MCF 10A (cell line): ENCODE measurements at regions not wholly inside any gene's neighbourhood (a gene's known extent, or its start where the extent isn't known, plus 50 kb on each side); places are given as distances from the start of the nearest gene placed in this dataset.

Experiments used
- BruUV-seq: library from RNA; stranded (reverse); fragments of 400-500 nt; replicated peaks from 2 replicates; lab custom pipeline; 2021; lab: Mats Ljungman, UMichigan
- CTCF ChIA-PET: fragments of 300-600 bp; sonication (Branson Sonifier 250); formaldehyde crosslinking; extraction: SDS; loops from one replicate; lab custom pipeline; 2021; ENCODE audit warnings: antibody characterized with exemption, inconsistent platforms; lab: Yijun Ruan, JAX
- POLR2A ChIA-PET: fragments of 300-600, 350-650 bp; sonication (Branson Sonifier 250); formaldehyde crosslinking; extraction: SDS; loops from one replicate; lab custom pipeline; 2020; ENCODE audit warnings: antibody characterized with exemption, inconsistent platforms; lab: Yijun Ruan, JAX
- DNase-seq: peaks from one replicate; pipeline ENCODE4 v3.0.0-alpha.2; 2018; ENCODE audit not compliant: unreplicated experiment
- H3K27ac Mint-ChIP-seq: one replicate; pipeline ENCODE4 v1.8.0; 2022; ENCODE audit warnings: mild to moderate bottlenecking, low read depth, mixed read lengths; ENCODE audit not compliant: unreplicated experiment
- H3K27me3 Mint-ChIP-seq: one replicate; pipeline ENCODE4 v1.8.0; 2022; ENCODE audit warnings: mixed read lengths; ENCODE audit not compliant: insufficient read depth, unreplicated experiment
- H3K36me3 Mint-ChIP-seq: one replicate; pipeline ENCODE4 v1.8.0; 2022; ENCODE audit warnings: mild to moderate bottlenecking, moderate library complexity, mixed read lengths; ENCODE audit not compliant: insufficient read depth, unreplicated experiment
- H3K4me1 Mint-ChIP-seq: one replicate; pipeline ENCODE4 v1.8.0; 2022; ENCODE audit warnings: mixed read lengths; ENCODE audit not compliant: insufficient read depth, unreplicated experiment
- H3K4me3 Mint-ChIP-seq: one replicate; pipeline ENCODE4 v1.8.0; 2022; ENCODE audit warnings: mild to moderate bottlenecking, moderate library complexity, mixed read lengths; ENCODE audit not compliant: unreplicated experiment
- H3K9me3 Mint-ChIP-seq: one replicate; pipeline ENCODE4 v1.8.0; 2022; ENCODE audit warnings: mixed read lengths; ENCODE audit not compliant: unreplicated experiment
- intact Hi-C: fragments of 100-400 bp; cut with micrococcal nuclease; formaldehyde crosslinking; loops from 2 replicates; pipeline ENCODE4 v1.14.1; 2022
- TF ChIP-seq, protein P1 (sequence below): fragments of 200-600 bp; IDR thresholded peaks from one replicate; pipeline ENCODE4 v1.8.0; 2022; ENCODE audit warnings: antibody characterized with exemption, mild to moderate bottlenecking; ENCODE audit not compliant: unreplicated experiment

DNA sequence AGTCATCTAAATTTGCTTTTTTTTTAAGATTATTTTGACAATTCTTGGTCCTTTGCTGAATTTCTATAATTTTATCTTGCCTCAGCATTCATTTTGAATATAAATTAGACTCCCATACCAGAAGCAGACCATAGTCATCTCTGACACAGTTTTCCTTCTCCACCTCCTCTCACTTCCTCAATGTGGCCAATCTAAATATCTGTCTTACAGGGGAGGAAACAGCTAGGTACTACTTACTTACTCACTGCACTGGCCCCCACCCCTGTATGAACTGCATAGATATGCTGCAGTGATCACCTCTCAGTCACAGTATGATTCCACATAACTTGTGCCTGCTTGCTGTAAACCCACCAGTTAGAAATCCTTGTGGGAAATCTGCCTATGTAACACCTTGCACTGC, 665.6 kb downstream of the FGF9 start:
- intact Hi-C loops = no loop called here
- H3K36me3 Mint-ChIP-seq = no peaks in the 10 kb centered on the region
- H3K4me3 Mint-ChIP-seq = no peak overlapping the region
- no peaks in the 10 kb centered on the region for H3K4me1 Mint-ChIP-seq
- H3K27me3 Mint-ChIP-seq = no peaks in the 10 kb centered on the region
- H3K9me3 Mint-ChIP-seq = no peaks in the 10 kb centered on the region
- no TSS peak for BruUV-seq
- H3K27ac Mint-ChIP-seq = no peak overlapping the region
- POLR2A ChIA-PET = no interaction called here
- CTCF ChIA-PET = no interaction called here
- TF ChIP-seq, protein P1, sequence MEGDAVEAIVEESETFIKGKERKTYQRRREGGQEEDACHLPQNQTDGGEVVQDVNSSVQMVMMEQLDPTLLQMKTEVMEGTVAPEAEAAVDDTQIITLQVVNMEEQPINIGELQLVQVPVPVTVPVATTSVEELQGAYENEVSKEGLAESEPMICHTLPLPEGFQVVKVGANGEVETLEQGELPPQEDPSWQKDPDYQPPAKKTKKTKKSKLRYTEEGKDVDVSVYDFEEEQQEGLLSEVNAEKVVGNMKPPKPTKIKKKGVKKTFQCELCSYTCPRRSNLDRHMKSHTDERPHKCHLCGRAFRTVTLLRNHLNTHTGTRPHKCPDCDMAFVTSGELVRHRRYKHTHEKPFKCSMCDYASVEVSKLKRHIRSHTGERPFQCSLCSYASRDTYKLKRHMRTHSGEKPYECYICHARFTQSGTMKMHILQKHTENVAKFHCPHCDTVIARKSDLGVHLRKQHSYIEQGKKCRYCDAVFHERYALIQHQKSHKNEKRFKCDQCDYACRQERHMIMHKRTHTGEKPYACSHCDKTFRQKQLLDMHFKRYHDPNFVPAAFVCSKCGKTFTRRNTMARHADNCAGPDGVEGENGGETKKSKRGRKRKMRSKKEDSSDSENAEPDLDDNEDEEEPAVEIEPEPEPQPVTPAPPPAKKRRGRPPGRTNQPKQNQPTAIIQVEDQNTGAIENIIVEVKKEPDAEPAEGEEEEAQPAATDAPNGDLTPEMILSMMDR = no peak
- no peak for DNase-seq

DNA sequence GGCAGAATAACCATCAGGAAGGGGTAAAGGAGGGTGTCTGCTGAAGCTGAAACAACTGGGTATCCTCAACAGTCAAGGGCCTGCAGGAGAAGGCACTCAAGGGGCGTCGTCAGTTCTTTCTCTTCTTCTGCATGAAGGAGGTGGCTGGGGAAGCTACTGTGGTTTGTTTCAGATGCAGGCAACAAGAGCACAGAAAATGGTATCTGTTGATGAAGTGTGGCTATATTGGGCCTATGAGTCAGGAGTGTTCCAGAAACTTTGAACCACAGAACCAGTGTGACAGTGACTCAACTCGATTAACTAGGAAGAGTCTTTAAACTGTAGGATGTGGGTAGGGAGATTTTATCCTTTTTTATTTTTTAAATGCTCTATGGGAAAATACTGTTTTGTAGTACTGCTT, 686.3 kb downstream of the FGF9 start:
- Mint-ChIP-seq H3K4me1 (peaks cover 5% of the 10 kb centered on the region), H3K9me3 (peaks cover 5% of the 10 kb centered on the region), H3K36me3 (no peaks in the 10 kb centered on the region), H3K27ac (no peak overlapping the region), H3K27me3 (no peaks in the 10 kb centered on the region), H3K4me3 (no peak overlapping the region)
- BruUV-seq = no TSS peak
- DNase-seq = no peak
- TF ChIP-seq, protein P1 = no peak
- ChIA-PET CTCF (no interaction called here), POLR2A (no interaction called here)
- intact Hi-C loops = no loop called here

DNA sequence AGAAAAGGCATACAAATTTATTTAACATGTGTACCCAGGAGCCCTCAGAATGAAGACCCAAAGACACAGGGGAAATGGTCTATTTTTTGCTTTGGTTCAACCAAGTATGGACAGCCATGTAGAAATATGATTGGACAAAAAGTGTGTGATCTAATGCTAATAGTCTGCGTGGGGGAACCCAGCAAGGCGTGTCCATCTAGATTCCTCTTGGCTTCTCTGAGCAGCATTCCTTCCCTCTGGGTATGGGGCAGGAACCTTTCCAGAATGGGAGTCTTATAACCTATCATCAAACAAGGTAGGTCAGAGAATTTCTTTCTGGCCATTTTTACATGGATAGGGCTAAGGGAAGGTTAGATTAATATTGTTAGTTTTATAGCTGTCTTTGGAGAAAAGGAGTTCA, 698.2 kb downstream of the FGF9 start:
- intact Hi-C loops = no loop called here
- H3K36me3 Mint-ChIP-seq = no peaks in the 10 kb centered on the region

DNA sequence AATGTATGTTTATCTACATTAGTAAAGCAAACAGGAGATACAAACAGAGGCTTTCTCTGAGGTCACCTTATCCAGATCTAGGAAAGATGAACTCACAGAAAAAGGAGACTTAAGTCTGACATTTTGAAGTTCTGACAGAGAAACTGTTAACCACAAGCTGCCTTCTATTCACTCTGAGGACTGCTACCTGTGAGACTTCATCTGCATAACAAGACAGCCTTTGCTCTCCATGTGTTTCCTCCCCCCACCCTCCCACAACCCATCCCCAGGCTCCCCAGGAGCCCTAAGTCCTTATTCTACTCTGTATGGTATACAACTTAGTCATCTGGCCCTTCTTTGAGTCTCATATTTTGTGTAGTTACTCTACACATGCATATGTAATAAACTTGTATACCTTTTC, 699.0 kb downstream of the FGF9 start:
- TF ChIP-seq, protein P1 = no peak
- no peak overlapping the region for H3K4me3 Mint-ChIP-seq
- DNase-seq = no peak

More for the DNA sequence above, 698.2 kb downstream of the FGF9 start:
- no TSS peak for BruUV-seq
- no peak for DNase-seq
- H3K27ac Mint-ChIP-seq = no peak overlapping the region
- CTCF ChIA-PET = interaction anchor here (0.5 kb wide), 1 partner anchor 31 kb away, joined by 3 read pairs; no protein-coding TSS in a partner anchor
- TF ChIP-seq, protein P1 = no peak
- POLR2A ChIA-PET = interaction anchor here (0.6 kb wide), 1 partner anchor 30 kb away, joined by 3 read pairs; no protein-coding TSS in a partner anchor
- peaks cover 5% of the 10 kb centered on the region for H3K4me1 Mint-ChIP-seq
- H3K27me3 Mint-ChIP-seq = no peaks in the 10 kb centered on the region
- peaks cover 4% of the 10 kb centered on the region for H3K9me3 Mint-ChIP-seq
- no peak overlapping the region for H3K4me3 Mint-ChIP-seq

More for the DNA sequence above, 699.0 kb downstream of the FGF9 start:
- no TSS peak for BruUV-seq
- H3K4me1 Mint-ChIP-seq = peaks cover 5% of the 10 kb centered on the region
- intact Hi-C loops = no loop called here
- no peaks in the 10 kb centered on the region for H3K36me3 Mint-ChIP-seq
- H3K27me3 Mint-ChIP-seq = no peaks in the 10 kb centered on the region
- POLR2A ChIA-PET = interaction anchor here (0.6 kb wide), 1 partner anchor 29 kb away, joined by 3 read pairs; no protein-coding TSS in a partner anchor
- CTCF ChIA-PET = no interaction called here
- no peaks in the 10 kb centered on the region for H3K9me3 Mint-ChIP-seq
- no peak overlapping the region for H3K27ac Mint-ChIP-seq
